Activated CD8-positive, alpha-beta memory T cell treated with anti-CD3 and anti-CD28 coated beads, Interleukin-2, amount 10 ng/mL, durations not matched to agents 7 days and 5 days (primary cell): ENCODE measurements at regions not wholly inside any gene's neighbourhood (a gene's known extent, or its start where the extent isn't known, plus 50 kb on each side); places are given as distances from the start of the nearest gene placed in this dataset.

Experiments used
- ATAC-seq: fragments of 150-1000 bp; cut with Tn5 transposase; one replicate; pipeline ENCODE4 v1.10.0; 2021; ENCODE audit warnings: moderate library complexity
- CTCF ChIA-PET: fragments of 350-600 bp; sonication (Branson Sonifier 250); formaldehyde crosslinking; loops from one replicate; lab custom pipeline; 2021; ENCODE audit warnings: antibody characterized with exemption; lab: Charles Lee
- DNase-seq: peaks from one replicate; pipeline ENCODE4 v3.0.0-alpha.2; 2020
- H3K27ac Mint-ChIP-seq: one replicate; pipeline ENCODE4 v1.8.0; 2021; ENCODE audit warnings: mild to moderate bottlenecking, mixed read lengths
- H3K27me3 Mint-ChIP-seq: one replicate; pipeline ENCODE4 v1.8.0; 2021; ENCODE audit warnings: mixed read lengths
- H3K36me3 Mint-ChIP-seq: one replicate; pipeline ENCODE4 v1.8.0; 2021; ENCODE audit warnings: mild to moderate bottlenecking, mixed read lengths
- H3K4me1 Mint-ChIP-seq: one replicate; pipeline ENCODE4 v1.8.0; 2021; ENCODE audit warnings: mixed read lengths
- H3K4me3 Mint-ChIP-seq: one replicate; pipeline ENCODE4 v1.8.0; 2021; ENCODE audit warnings: mild to moderate bottlenecking, moderate library complexity, mixed read lengths
- H3K9me3 Mint-ChIP-seq: one replicate; pipeline ENCODE4 v1.8.0; 2022; ENCODE audit warnings: low read depth, mixed read lengths

- no peaks in the 10 kb centered on the region for H3K36me3 Mint-ChIP-seq
- CTCF ChIA-PET: no interaction called here
- H3K9me3 Mint-ChIP-seq: peaks cover 12% of the 10 kb centered on the region
- no peak overlapping the region for H3K27ac Mint-ChIP-seq
- ATAC-seq (no peak), DNase-seq (no peak)
- no peak overlapping the region for H3K4me3 Mint-ChIP-seq
- H3K4me1 Mint-ChIP-seq: no peaks in the 10 kb centered on the region
- H3K27me3 Mint-ChIP-seq: no peaks in the 10 kb centered on the region
Observed at GRCh38 chr5:3347741-3348140, 247.9 kb upstream of the IRX1 start.

GRCh38 chr5:3346111-3346820, 249.4 kb upstream of the IRX1 start:
- CTCF ChIA-PET: no interaction called here
- no peak for ATAC-seq

GRCh38 chr5:3345195-3345594, 250.4 kb upstream of the IRX1 start:
- DNase-seq: no peak
- ATAC-seq: no peak
- CTCF ChIA-PET: no interaction called here
- peaks cover 9% of the 10 kb centered on the region for H3K9me3 Mint-ChIP-seq
- no peaks in the 10 kb centered on the region for H3K4me1 Mint-ChIP-seq
- H3K36me3 Mint-ChIP-seq: no peaks in the 10 kb centered on the region
- H3K27me3 Mint-ChIP-seq: no peaks in the 10 kb centered on the region
- H3K4me3 Mint-ChIP-seq: no peak overlapping the region
- H3K27ac Mint-ChIP-seq: no peak overlapping the region

More at GRCh38 chr5:3346111-3346820, 249.4 kb upstream of the IRX1 start:
- Mint-ChIP-seq H3K27me3 (no peaks in the 10 kb centered on the region), H3K36me3 (no peaks in the 10 kb centered on the region), H3K9me3 (peaks cover 9% of the 10 kb centered on the region), H3K4me1 (no peaks in the 10 kb centered on the region), H3K4me3 (no peak overlapping the region), H3K27ac (no peak overlapping the region)
- DNase-seq: no peak

GRCh38 chr5:3344671-3345070, 251.0 kb upstream of the IRX1 start:
- Mint-ChIP-seq H3K9me3 (peaks cover 4% of the 10 kb centered on the region), H3K4me3 (no peak overlapping the region), H3K27me3 (no peaks in the 10 kb centered on the region)

GRCh38 chr5:3343911-3344310, 251.7 kb upstream of the IRX1 start:
- H3K27ac Mint-ChIP-seq: no peak overlapping the region
- no peaks in the 10 kb centered on the region for H3K36me3 Mint-ChIP-seq
- H3K9me3 Mint-ChIP-seq: peaks cover 3% of the 10 kb centered on the region
- H3K4me1 Mint-ChIP-seq: no peaks in the 10 kb centered on the region
- no peak for ATAC-seq
- H3K27me3 Mint-ChIP-seq: no peaks in the 10 kb centered on the region
- H3K4me3 Mint-ChIP-seq: no peak overlapping the region
- DNase-seq: no peak
- CTCF ChIA-PET: no interaction called here

More at GRCh38 chr5:3344671-3345070, 251.0 kb upstream of the IRX1 start:
- Mint-ChIP-seq H3K27ac (no peak overlapping the region), H3K4me1 (no peaks in the 10 kb centered on the region), H3K36me3 (no peaks in the 10 kb centered on the region)
- CTCF ChIA-PET: no interaction called here
- no peak for DNase-seq
- no peak for ATAC-seq

- no peaks in the 10 kb centered on the region for H3K27me3 Mint-ChIP-seq
Observed at GRCh38 chr5:3343211-3343610, 252.4 kb upstream of the IRX1 start.

GRCh38 chr5:3342271-3343100, 253.1 kb upstream of the IRX1 start:
- Mint-ChIP-seq H3K4me3 (no peak overlapping the region), H3K27me3 (no peaks in the 10 kb centered on the region), H3K9me3 (peaks cover 5% of the 10 kb centered on the region), H3K27ac (no peak overlapping the region), H3K36me3 (no peaks in the 10 kb centered on the region), H3K4me1 (no peaks in the 10 kb centered on the region)
- ATAC-seq: no peak
- CTCF ChIA-PET: no interaction called here
- DNase-seq: no peak

More at GRCh38 chr5:3343211-3343610, 252.4 kb upstream of the IRX1 start:
- CTCF ChIA-PET: no interaction called here
- peaks cover 5% of the 10 kb centered on the region for H3K9me3 Mint-ChIP-seq
- H3K27ac Mint-ChIP-seq: no peak overlapping the region
- H3K4me3 Mint-ChIP-seq: no peak overlapping the region
- no peak for DNase-seq
- H3K4me1 Mint-ChIP-seq: no peaks in the 10 kb centered on the region
- H3K36me3 Mint-ChIP-seq: no peaks in the 10 kb centered on the region
- no peak for ATAC-seq

GRCh38 chr5:3341446-3342240, 254.0 kb upstream of the IRX1 start:
- Mint-ChIP-seq H3K36me3 (no peaks in the 10 kb centered on the region), H3K4me1 (no peaks in the 10 kb centered on the region), H3K27ac (no peak overlapping the region), H3K9me3 (peaks cover 5% of the 10 kb centered on the region), H3K27me3 (no peaks in the 10 kb centered on the region), H3K4me3 (no peak overlapping the region)
- CTCF ChIA-PET: no interaction called here
- no peak for ATAC-seq
- DNase-seq: no peak

GRCh38 chr5:3340471-3340870, 255.2 kb upstream of the IRX1 start:
- H3K4me3 Mint-ChIP-seq: no peak overlapping the region
- no peaks in the 10 kb centered on the region for H3K4me1 Mint-ChIP-seq
- ATAC-seq (no peak), DNase-seq (no peak)
- H3K27ac Mint-ChIP-seq: no peak overlapping the region
- peaks cover 5% of the 10 kb centered on the region for H3K9me3 Mint-ChIP-seq
- CTCF ChIA-PET: no interaction called here
- H3K36me3 Mint-ChIP-seq: no peaks in the 10 kb centered on the region
- H3K27me3 Mint-ChIP-seq: no peaks in the 10 kb centered on the region

- DNase-seq (no peak), ATAC-seq (no peak)
- Mint-ChIP-seq H3K4me3 (no peak overlapping the region), H3K27me3 (no peaks in the 10 kb centered on the region), H3K27ac (no peak overlapping the region), H3K36me3 (no peaks in the 10 kb centered on the region), H3K9me3 (peaks cover 8% of the 10 kb centered on the region), H3K4me1 (no peaks in the 10 kb centered on the region)
- CTCF ChIA-PET: no interaction called here
Observed at GRCh38 chr5:3339798-3340115, 255.9 kb upstream of the IRX1 start.

- Mint-ChIP-seq H3K36me3 (no peaks in the 10 kb centered on the region), H3K9me3 (peaks cover 8% of the 10 kb centered on the region), H3K4me3 (no peak overlapping the region), H3K27me3 (no peaks in the 10 kb centered on the region), H3K27ac (no peak overlapping the region), H3K4me1 (no peaks in the 10 kb centered on the region)
- CTCF ChIA-PET: no interaction called here
- no peak for ATAC-seq
- no peak for DNase-seq
Observed at GRCh38 chr5:3339092-3339797, 256.4 kb upstream of the IRX1 start.

- ATAC-seq (no peak), DNase-seq (no peak)
- no peak overlapping the region for H3K4me3 Mint-ChIP-seq
- CTCF ChIA-PET: no interaction called here
- peaks cover 8% of the 10 kb centered on the region for H3K9me3 Mint-ChIP-seq
- no peaks in the 10 kb centered on the region for H3K4me1 Mint-ChIP-seq
- H3K36me3 Mint-ChIP-seq: no peaks in the 10 kb centered on the region
- no peaks in the 10 kb centered on the region for H3K27me3 Mint-ChIP-seq
- no peak overlapping the region for H3K27ac Mint-ChIP-seq
Observed at GRCh38 chr5:3337812-3338541, 257.7 kb upstream of the IRX1 start.

GRCh38 chr5:3336666-3337065, 259.0 kb upstream of the IRX1 start:
- Mint-ChIP-seq H3K36me3 (no peaks in the 10 kb centered on the region), H3K9me3 (peaks cover 10% of the 10 kb centered on the region), H3K27me3 (no peaks in the 10 kb centered on the region), H3K27ac (no peak overlapping the region), H3K4me3 (no peak overlapping the region), H3K4me1 (no peaks in the 10 kb centered on the region)
- CTCF ChIA-PET: no interaction called here
- ATAC-seq: no peak
- DNase-seq: no peak
